GM13977 (cell line): ENCODE measurements at regions not wholly inside any gene's neighbourhood (a gene's known extent, or its start where the extent isn't known, plus 50 kb on each side); places are given as distances from the start of the nearest gene placed in this dataset.

ENCODE experiments used
- DNase-seq: peaks from one replicate; pipeline ENCODE4 v3.0.0; 2012; ENCODE audit warnings: low spot score
- in situ Hi-C: fragments of 300-500 bp; cut with MboI; formaldehyde crosslinking; loops from one replicate; pipeline ENCODE4 v1.12.0; 2022; ENCODE audit warnings: low sequenced_read_pairs, low pct_unique_long_range_greater_than_20kb, mixed read lengths, inconsistent platforms; ENCODE audit not compliant: unreplicated experiment
- TF ChIP-seq, protein P1 (sequence below): IDR thresholded peaks from 2 replicates; pipeline ENCODE4 v1.5.1; 2012; ENCODE audit warnings: mild to moderate bottlenecking, control low read depth; ENCODE audit not compliant: insufficient read depth; ENCODE audit errors: extremely low read depth, missing control alignments

DNA sequence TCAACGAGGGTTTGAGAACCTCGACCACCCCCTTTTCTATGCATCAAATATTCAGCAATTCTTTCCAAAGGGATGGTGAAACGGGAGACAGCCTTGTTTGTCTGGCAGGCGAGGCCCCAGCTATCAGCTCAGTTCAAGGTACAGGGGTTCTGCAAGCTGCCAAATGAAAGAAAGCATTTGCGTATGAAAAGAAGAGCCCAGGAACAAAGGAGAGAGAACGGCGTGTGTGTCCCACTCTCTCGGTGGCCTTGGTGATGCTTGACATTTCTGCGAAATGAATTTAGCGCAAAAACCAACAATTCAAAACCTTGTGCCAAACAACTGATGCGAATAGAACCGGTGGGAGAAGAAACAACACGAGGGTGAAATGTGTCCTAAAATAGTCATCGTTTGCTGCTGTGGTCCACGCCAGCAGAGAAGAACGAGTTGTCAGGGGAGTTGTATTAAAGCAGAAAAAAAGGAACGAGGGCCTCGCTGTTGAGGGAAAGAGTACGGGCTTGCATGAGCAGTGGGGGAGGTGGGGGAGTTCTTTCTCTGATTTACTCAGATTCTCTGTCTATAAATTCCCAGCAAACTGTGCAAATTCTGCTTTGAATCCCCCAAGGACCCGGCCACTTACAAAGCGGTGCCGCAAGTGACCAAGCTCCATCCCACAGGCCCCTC, 97.7 kb downstream of the TMEM130 start:
- TF ChIP-seq, protein P1, sequence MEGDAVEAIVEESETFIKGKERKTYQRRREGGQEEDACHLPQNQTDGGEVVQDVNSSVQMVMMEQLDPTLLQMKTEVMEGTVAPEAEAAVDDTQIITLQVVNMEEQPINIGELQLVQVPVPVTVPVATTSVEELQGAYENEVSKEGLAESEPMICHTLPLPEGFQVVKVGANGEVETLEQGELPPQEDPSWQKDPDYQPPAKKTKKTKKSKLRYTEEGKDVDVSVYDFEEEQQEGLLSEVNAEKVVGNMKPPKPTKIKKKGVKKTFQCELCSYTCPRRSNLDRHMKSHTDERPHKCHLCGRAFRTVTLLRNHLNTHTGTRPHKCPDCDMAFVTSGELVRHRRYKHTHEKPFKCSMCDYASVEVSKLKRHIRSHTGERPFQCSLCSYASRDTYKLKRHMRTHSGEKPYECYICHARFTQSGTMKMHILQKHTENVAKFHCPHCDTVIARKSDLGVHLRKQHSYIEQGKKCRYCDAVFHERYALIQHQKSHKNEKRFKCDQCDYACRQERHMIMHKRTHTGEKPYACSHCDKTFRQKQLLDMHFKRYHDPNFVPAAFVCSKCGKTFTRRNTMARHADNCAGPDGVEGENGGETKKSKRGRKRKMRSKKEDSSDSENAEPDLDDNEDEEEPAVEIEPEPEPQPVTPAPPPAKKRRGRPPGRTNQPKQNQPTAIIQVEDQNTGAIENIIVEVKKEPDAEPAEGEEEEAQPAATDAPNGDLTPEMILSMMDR, result no peak

DNA sequence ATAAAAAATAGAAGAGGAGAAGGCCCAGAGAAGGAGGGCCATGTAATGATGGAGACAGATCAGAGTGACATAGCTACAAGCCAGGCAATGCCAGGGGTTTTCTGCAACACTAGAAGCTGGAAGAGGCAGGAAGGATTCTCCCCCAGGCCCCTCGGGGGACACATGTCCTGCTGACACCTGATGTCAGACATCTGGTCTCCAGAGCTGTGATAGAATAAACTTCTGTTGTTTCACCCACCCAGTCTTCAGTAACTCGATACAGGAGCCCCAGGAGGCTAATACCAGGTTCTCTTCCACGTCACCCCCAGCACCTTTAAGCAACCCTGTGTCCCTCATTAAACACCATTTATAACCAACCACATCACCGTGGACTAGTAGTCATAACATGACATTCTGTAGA, 94.9 kb downstream of the TMEM130 start:
- DNase-seq, result no peak
- in situ Hi-C loops, result no loop called here

More for the DNA sequence above, 97.7 kb downstream of the TMEM130 start:
- in situ Hi-C loops, result no loop called here
- no peak for DNase-seq

DNA sequence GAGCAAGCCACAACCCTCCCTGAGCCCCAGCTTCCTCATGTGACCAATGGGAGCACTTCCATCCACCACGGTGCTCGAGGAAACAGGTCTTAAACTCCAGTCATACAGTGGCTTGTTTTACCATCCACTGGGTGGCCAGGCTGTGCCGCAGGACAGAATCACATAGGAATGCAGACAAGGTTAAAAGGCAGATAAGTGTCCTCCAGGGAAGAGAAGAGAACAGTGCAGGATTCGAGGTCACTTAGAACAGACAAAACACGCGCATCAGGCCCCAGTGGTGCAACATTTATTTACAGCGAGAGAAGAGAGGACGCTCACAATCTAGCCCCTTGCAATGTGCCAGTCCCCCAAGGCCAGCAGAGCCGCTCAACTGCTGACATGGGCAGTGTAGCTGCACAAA, 92.8 kb downstream of the TMEM130 start:
- TF ChIP-seq, protein P1, result no peak

More for the DNA sequence above, 94.9 kb downstream of the TMEM130 start:
- TF ChIP-seq, protein P1, result no peak

DNA sequence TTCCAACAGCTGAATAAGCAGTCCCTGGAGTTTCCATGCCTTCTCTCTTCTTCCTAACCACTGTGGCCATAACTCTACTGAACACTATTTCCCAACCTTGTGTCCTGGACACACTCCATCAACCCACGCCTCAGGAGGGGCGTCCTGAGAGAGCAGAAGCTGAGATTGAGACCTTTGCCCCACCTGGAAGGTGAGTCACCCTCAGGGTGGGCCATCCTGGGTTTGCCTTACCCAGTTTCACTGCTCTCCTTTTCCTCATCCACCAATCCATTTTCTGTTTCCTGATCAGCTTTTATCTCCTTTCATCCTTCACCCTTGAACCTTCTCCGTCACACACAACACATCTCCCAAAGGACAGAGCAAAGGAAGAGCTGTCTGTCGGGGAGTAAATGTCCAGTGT, 91.4 kb downstream of the TMEM130 start:
- no peak for DNase-seq
- TF ChIP-seq, protein P1, result no peak
- in situ Hi-C loops, result no loop called here

More for the DNA sequence above, 92.8 kb downstream of the TMEM130 start:
- no peak for DNase-seq
- in situ Hi-C loops, result no loop called here

DNA sequence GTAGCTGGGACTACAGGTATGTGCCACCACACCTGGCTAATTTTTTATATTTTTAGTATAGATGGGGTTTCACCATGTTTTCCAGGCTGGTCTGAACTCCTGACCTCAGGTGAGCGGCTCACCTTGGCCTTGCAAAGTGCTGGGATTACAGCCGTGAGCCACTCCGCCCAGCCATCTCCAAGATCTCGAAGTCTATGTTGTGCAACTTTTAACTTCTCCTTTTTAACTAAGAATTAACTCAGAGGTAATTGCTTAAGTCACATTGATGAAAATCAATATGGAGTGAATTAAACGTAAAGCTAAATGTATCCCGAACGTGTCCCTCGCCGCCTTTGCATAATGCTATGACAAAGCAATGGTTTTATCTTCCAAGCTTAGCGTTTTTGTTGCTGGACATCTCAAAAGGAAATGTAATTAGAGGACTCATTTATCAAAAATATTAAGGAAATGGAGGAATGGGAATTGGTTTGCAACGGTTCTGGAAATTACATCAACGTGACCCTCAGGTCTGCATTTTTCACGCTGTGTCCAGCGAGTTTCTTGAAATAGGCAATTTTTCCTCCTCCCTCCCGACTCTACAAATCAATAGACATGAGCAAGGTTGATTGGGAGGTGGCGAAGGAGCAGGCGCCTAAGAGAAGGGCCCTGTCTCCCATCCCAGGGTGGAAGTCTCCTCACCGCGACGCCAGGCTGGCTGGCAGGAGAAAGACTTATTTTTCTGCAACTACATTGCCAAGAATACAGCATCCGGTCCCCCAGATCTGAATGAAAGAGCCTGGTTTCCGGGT, 89.8 kb downstream of the TMEM130 start:
- DNase-seq, result no peak
- in situ Hi-C loops, result no loop called here

DNA sequence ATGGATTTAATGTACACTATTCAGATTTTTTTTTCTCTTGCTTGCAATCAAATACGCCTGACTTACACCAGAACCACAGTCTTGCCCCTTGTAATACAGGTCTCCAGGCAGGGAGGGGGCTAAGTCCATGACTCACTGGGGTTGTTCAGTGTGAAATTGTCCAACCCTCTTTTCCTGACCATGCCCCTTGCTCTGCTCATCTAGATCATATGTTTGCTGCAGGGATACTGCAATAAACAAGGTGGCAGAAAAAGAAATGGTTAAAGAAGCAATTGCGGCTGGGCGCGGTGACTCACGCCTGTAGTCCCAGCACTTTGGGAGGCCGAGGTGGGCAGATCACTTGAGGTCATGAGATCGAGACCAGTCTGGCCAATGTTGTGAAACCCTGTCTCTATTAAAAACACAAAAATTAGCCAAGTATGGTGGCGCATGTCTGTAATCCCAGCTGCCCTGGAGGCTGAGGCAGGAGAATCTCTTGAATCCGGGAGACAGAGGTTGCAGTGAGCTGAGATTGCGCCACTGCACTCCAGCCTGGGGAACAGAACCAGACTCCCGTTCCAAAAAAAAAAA, 85.5 kb downstream of the TMEM130 start:
- in situ Hi-C loops, result no loop called here
- DNase-seq, result no peak
- TF ChIP-seq, protein P1, result no peak

More for the DNA sequence above, 89.8 kb downstream of the TMEM130 start:
- TF ChIP-seq, protein P1, result no peak
